ENCODE measurements at regions not wholly inside any gene's neighbourhood (a gene's known extent, or its start where the extent isn't known, plus 50 kb on each side); places are given as distances from the start of the nearest gene placed in this dataset.

DNA sequence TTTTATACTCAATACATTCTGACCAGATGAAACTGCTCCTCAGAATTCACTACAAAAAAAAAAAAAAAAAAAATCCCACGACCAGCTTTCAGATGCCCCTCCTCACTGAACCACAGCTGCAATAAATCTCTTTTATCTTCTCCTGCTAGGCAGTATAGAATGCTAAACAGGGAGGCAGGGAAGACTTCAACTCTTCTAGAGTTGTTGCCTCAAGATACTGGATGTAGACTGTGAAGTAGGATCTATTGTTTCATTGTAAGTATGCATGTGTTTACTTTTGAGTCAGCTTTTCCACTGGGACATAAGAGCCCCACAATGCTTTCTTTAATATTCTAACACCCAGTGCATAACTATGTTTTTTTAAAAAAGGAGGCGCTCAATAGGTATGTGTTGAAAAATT lies 401.4 kb downstream of the TBL1XR1 start:
- no peaks in the 10 kb centered on the region for H3K4me1 Mint-ChIP-seq
- no peak overlapping the region for H3K27ac Mint-ChIP-seq
- H3K36me3 Mint-ChIP-seq (ENCODE audit: low read depth): no peaks in the 10 kb centered on the region
- H3K9me3 Mint-ChIP-seq: no peaks in the 10 kb centered on the region
- DNase-seq: no peak
- peaks cover 4% of the 10 kb centered on the region for H3K27me3 Mint-ChIP-seq
- no peak overlapping the region for H3K4me3 Mint-ChIP-seq
- ChIA-PET CTCF (no interaction called here), POLR2A (no interaction called here)

- no peaks in the 10 kb centered on the region for H3K4me1 Mint-ChIP-seq
- H3K4me3 Mint-ChIP-seq: no peak overlapping the region
- peaks cover 2% of the 10 kb centered on the region for H3K27me3 Mint-ChIP-seq
- ChIA-PET POLR2A (no interaction called here), CTCF (no interaction called here)
- no peaks in the 10 kb centered on the region for H3K9me3 Mint-ChIP-seq
- DNase-seq: no peak
- H3K36me3 Mint-ChIP-seq (ENCODE audit: low read depth): no peaks in the 10 kb centered on the region
- H3K27ac Mint-ChIP-seq: no peak overlapping the region
Observed at GRCh38 chr3:176794406-176794805, 402.9 kb downstream of the TBL1XR1 start.

- Mint-ChIP-seq H3K27me3 (no peaks in the 10 kb centered on the region), H3K27ac (no peak overlapping the region), H3K4me1 (no peaks in the 10 kb centered on the region), H3K36me3 (ENCODE audit: low read depth) (no peaks in the 10 kb centered on the region), H3K9me3 (no peaks in the 10 kb centered on the region), H3K4me3 (no peak overlapping the region)
- ChIA-PET CTCF (no interaction called here), POLR2A (no interaction called here)
- DNase-seq: no peak
Observed at GRCh38 chr3:176789947-176790346, 407.3 kb downstream of the TBL1XR1 start.

DNA sequence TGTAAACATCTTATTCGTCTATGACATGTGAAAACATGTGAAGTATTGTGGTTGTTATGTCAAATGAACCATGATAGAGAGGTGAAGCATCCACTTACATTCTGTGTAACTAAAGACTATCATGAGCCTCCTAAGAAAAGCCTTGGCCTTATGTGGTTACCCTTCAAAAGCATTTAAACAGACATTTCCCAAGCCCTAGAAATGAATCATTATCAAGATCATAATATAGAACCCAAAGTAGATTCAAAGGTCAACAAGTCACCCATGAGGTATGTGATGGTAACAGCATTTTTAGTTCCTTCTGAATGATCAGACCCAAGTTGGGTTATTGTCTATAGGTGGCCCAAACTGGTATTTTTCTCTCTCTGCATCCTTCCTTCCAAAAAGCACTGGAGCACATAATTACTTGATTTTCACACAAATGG lies 408.0 kb downstream of the TBL1XR1 start:
- no peaks in the 10 kb centered on the region for H3K4me1 Mint-ChIP-seq
- no peaks in the 10 kb centered on the region for H3K9me3 Mint-ChIP-seq
- ChIA-PET POLR2A (no interaction called here), CTCF (no interaction called here)
- no peak for DNase-seq
- no peak overlapping the region for H3K27ac Mint-ChIP-seq
- no peak overlapping the region for H3K4me3 Mint-ChIP-seq
- no peaks in the 10 kb centered on the region for H3K27me3 Mint-ChIP-seq
- no peaks in the 10 kb centered on the region for H3K36me3 Mint-ChIP-seq (ENCODE audit: low read depth)

- no peaks in the 10 kb centered on the region for H3K36me3 Mint-ChIP-seq (ENCODE audit: low read depth)
- H3K9me3 Mint-ChIP-seq: no peaks in the 10 kb centered on the region
- H3K4me1 Mint-ChIP-seq: no peaks in the 10 kb centered on the region
- ChIA-PET CTCF (no interaction called here), POLR2A (no interaction called here)
- H3K27me3 Mint-ChIP-seq: no peaks in the 10 kb centered on the region
- DNase-seq: no peak
- no peak overlapping the region for H3K27ac Mint-ChIP-seq
- no peak overlapping the region for H3K4me3 Mint-ChIP-seq
Observed at GRCh38 chr3:176787506-176787905, 409.8 kb downstream of the TBL1XR1 start.

DNA sequence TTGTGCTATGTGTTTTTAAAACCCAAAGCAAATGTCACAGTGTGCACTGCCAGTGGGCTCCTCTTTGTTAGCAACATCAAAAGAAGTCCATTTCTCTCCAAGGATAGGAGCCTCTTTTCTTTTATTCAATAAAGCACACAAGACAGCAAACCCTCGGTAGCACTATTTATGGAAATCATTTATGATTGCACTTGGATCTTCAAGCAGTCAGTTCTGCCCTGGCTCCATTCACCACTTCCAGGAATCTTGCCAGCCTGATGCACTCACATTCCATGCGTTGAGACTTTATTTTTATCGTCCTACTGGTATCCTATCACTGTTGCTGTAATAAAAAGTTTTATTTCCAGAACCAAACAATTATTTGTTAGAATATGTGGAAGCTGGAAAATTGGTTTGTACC lies 412.1 kb downstream of the TBL1XR1 start:
- no peak overlapping the region for H3K27ac Mint-ChIP-seq
- H3K4me3 Mint-ChIP-seq: no peak overlapping the region
- no peaks in the 10 kb centered on the region for H3K4me1 Mint-ChIP-seq
- ChIA-PET CTCF (no interaction called here), POLR2A (no interaction called here)
- H3K27me3 Mint-ChIP-seq: no peaks in the 10 kb centered on the region
- H3K36me3 Mint-ChIP-seq (ENCODE audit: low read depth): no peaks in the 10 kb centered on the region
- no peak for DNase-seq
- no peaks in the 10 kb centered on the region for H3K9me3 Mint-ChIP-seq

DNA sequence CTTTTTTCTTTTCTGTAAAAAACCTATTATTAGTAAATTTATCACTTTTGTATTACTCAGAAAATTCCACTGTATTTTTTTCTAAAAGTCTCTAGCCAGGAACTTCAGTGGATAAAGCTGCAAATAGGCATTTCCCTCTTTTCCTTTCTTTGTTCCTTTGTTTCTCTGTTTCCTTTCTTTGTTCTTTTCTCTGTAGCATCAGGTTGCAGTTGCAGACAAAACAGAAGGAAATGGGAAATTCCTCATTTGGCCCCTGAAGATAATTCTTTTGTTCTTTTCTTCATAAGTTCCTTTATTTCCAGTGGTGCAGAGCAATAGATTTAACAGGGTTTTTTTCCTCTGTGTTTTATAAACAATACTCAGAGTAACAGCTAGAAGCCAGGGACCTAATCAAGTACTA lies 416.5 kb downstream of the TBL1XR1 start:
- no peak overlapping the region for H3K27ac Mint-ChIP-seq
- no peaks in the 10 kb centered on the region for H3K4me1 Mint-ChIP-seq
- ChIA-PET CTCF (no interaction called here), POLR2A (no interaction called here)
- H3K4me3 Mint-ChIP-seq: no peak overlapping the region
- DNase-seq: no peak
- no peaks in the 10 kb centered on the region for H3K27me3 Mint-ChIP-seq
- no peaks in the 10 kb centered on the region for H3K9me3 Mint-ChIP-seq
- no peaks in the 10 kb centered on the region for H3K36me3 Mint-ChIP-seq (ENCODE audit: low read depth)

DNA sequence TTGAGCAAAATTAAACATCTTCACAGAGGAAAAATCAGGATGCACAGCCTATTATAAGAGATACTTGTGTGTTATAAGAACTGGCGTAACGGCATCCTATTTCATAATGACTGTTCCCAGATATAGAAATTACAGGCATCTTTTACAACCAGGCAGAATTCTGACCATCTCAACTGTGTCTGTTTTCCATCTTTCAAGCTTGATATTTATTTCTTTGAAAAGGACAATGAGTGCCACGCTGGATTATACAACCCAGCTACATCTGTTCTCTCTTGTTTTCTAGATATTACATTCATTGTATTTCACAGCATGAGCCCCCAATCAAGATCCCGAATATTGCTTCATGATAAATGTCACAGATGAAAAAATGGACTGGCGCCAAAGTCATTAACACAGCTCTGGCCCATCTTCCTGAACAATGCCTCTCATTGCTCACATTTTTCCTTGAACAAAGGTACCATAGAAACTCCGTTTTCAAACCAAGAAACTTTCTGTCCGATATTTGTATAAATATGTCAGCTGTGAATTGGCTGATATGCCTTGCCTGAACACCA lies 420.6 kb downstream of the TBL1XR1 start:
- no peak overlapping the region for H3K4me3 Mint-ChIP-seq
- H3K27ac Mint-ChIP-seq: no peak overlapping the region
- H3K27me3 Mint-ChIP-seq: no peaks in the 10 kb centered on the region
- no peak for DNase-seq
- peaks cover 19% of the 10 kb centered on the region for H3K9me3 Mint-ChIP-seq
- POLR2A ChIA-PET: no interaction called here
- CTCF ChIA-PET: no interaction called here
- no peaks in the 10 kb centered on the region for H3K36me3 Mint-ChIP-seq (ENCODE audit: low read depth)
- H3K4me1 Mint-ChIP-seq: no peaks in the 10 kb centered on the region

DNA sequence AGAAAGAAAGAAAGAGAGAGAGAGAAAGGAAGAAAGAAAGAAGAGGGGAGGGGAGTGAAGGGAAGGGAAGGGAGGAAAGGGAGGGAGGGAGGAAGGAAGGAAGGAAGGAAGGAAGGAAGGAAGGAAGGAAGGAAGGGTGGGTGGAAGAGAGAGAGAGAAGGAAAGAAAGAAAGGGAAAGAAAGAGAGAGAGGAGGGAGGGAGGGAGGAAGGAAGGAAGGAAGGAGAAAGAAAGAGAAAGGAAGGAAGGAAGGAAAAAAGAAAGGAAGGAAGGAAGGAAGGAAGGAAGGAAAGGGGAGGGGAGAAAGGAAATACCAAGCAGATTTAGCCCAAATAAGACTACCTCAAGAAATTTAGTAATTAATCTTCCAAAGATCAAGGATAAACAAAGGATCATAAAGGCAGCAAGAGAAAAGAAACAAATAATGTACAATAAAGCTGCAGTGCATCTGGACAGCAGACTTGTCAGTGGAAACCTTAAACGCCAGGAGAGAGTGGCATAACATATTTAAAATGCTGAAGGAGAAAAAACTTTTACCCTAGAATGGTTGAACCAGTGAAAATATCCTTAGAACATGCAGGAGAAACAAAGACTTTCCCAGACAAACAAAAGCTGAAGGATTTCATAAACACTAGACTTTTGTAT lies 427.6 kb downstream of the TBL1XR1 start:
- DNase-seq: no peak
- Mint-ChIP-seq H3K27me3 (no peaks in the 10 kb centered on the region), H3K27ac (no peak overlapping the region), H3K9me3 (peaks cover 23% of the 10 kb centered on the region), H3K4me3 (no peak overlapping the region), H3K4me1 (no peaks in the 10 kb centered on the region), H3K36me3 (ENCODE audit: low read depth) (no peaks in the 10 kb centered on the region)
- ChIA-PET POLR2A (no interaction called here), CTCF (no interaction called here)

DNA sequence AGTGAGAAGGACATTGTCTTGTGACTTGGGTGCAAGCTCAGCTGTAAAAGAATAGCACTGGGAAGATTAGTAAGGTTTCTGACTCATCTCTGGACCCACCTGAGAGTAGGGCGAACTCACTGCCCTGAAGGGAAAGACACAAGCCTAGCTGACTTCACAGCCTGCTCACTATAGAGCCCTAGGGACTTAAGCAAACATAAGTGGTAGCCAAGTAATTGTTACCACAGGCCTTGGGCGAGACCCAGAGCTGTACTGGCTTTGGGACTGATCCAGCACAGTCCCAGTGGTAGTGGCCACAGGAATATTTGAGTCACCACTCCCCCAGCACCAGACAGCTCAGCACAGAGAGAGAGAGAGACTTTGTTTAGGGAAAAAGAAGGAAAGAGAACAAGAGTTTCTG lies 429.9 kb downstream of the TBL1XR1 start:
- no peak for DNase-seq
- CTCF ChIA-PET: no interaction called here
- H3K27me3 Mint-ChIP-seq: no peaks in the 10 kb centered on the region
- no peaks in the 10 kb centered on the region for H3K36me3 Mint-ChIP-seq (ENCODE audit: low read depth)
- POLR2A ChIA-PET: no interaction called here
- H3K9me3 Mint-ChIP-seq: peaks cover 10% of the 10 kb centered on the region
- H3K4me1 Mint-ChIP-seq: no peaks in the 10 kb centered on the region
- H3K27ac Mint-ChIP-seq: no peak overlapping the region
- no peak overlapping the region for H3K4me3 Mint-ChIP-seq

DNA sequence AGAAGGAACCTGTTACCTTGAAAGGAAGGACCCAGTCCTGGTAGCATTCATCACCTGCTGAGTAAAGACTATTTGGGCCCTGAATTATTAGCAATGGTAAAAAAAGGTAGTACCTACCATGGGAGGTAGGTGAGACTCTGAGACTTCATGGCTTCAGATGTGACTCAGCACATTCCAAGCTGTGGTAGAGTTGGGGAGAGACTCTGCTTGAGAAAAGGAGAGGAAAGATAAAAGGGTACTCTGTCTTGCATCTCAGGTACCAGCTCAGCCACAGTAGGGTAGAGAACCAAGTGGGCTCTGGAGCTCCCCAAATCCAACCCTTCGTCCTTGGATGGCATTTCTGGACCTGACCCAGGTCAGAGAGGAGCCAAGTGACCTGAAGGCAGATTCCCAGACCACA lies 430.4 kb downstream of the TBL1XR1 start:
- H3K27ac Mint-ChIP-seq: no peak overlapping the region
- no peaks in the 10 kb centered on the region for H3K36me3 Mint-ChIP-seq (ENCODE audit: low read depth)
- peaks cover 7% of the 10 kb centered on the region for H3K9me3 Mint-ChIP-seq
- ChIA-PET POLR2A (no interaction called here), CTCF (no interaction called here)
- no peaks in the 10 kb centered on the region for H3K4me1 Mint-ChIP-seq
- H3K4me3 Mint-ChIP-seq: no peak overlapping the region
- DNase-seq: no peak
- H3K27me3 Mint-ChIP-seq: no peaks in the 10 kb centered on the region

- Mint-ChIP-seq H3K27ac (no peak overlapping the region), H3K9me3 (peaks cover 7% of the 10 kb centered on the region), H3K4me3 (no peak overlapping the region), H3K36me3 (ENCODE audit: low read depth) (no peaks in the 10 kb centered on the region), H3K27me3 (no peaks in the 10 kb centered on the region), H3K4me1 (no peaks in the 10 kb centered on the region)
- CTCF ChIA-PET: no interaction called here
- POLR2A ChIA-PET: no interaction called here
- DNase-seq: no peak
Observed at GRCh38 chr3:176765382-176765900, 431.8 kb downstream of the TBL1XR1 start.

- DNase-seq: no peak
- H3K27ac Mint-ChIP-seq: no peak overlapping the region
- no peaks in the 10 kb centered on the region for H3K27me3 Mint-ChIP-seq
- H3K4me1 Mint-ChIP-seq: no peaks in the 10 kb centered on the region
- ChIA-PET CTCF (no interaction called here), POLR2A (no interaction called here)
- H3K36me3 Mint-ChIP-seq (ENCODE audit: low read depth): no peaks in the 10 kb centered on the region
- no peak overlapping the region for H3K4me3 Mint-ChIP-seq
- H3K9me3 Mint-ChIP-seq: no peaks in the 10 kb centered on the region
Observed at GRCh38 chr3:176759815-176760506, 437.3 kb downstream of the TBL1XR1 start.

DNA sequence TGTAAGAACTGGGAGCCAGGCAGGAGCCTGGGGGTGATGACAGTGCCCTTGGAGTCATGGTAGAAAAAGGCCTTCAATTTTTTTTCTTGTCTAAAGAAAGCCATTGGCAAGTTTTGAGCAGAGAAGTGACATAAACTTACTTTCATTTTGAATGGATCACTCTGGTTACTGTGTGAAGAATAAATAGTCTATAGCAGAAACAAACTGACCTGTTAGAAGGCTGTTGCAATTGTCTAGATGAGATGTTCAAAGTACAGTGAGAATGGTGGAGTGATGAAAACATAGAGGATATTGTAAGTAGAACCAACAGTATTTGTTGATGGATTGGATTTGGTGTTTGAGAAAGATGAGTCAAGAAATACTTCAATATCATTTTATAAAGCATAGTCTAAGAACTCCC lies 439.9 kb downstream of the TBL1XR1 start:
- POLR2A ChIA-PET: no interaction called here
- Mint-ChIP-seq H3K9me3 (no peaks in the 10 kb centered on the region), H3K4me1 (no peaks in the 10 kb centered on the region), H3K27me3 (no peaks in the 10 kb centered on the region), H3K36me3 (ENCODE audit: low read depth) (no peaks in the 10 kb centered on the region), H3K4me3 (no peak overlapping the region), H3K27ac (no peak overlapping the region)
- CTCF ChIA-PET: no interaction called here
- DNase-seq: no peak
